Breast epithelium (tissue), 4 donors: ENCODE measurements at regions not wholly inside any gene's neighbourhood (a gene's known extent, or its start where the extent isn't known, plus 50 kb on each side); places are given as distances from the start of the nearest gene placed in this dataset.
"Not testable (repeated sequence)": the region's sequence is repeated elsewhere in the genome, so short reads cannot be mapped to it uniquely, and the experiment has no call there.

Experiments
- DNase-seq, 2 donors: peaks; one replicate each; pipeline ENCODE4 v3.0.0-alpha.2; 2019; ENCODE audit warnings: low spot score in 2 of 2
- H3K27ac ChIP-seq, 2 donors: fragments of 200-600 bp; sonication (generic) in 1 of 2; one replicate each; pipeline ENCODE4 v1.5.1; 2016 to 2019; ENCODE audit warnings: mild to moderate bottlenecking in 1 of 2
- H3K27me3 ChIP-seq, 2 donors: fragments of 200-600 bp; sonication (generic) in 1 of 2; one replicate each; pipeline versions ENCODE4 v1.5.1 to v1.6.0; 2017 to 2019; ENCODE audit warnings: control low read depth in 1 of 2, mild to moderate bottlenecking in 1 of 2
- H3K36me3 ChIP-seq: fragments of 200-600 bp; one replicate; pipeline ENCODE4 v1.5.1; 2019
- H3K4me1 ChIP-seq, 2 donors: fragments of 200-600 bp; sonication (generic); one replicate each; pipeline ENCODE4 v1.5.1; 2016 to 2019; ENCODE audit warnings: control low read depth in 1 of 2
- H3K4me3 ChIP-seq, 3 donors: fragments of 200-600 bp; sonication (generic); 1 replicate in 2 of 3; 2 replicates in 1 of 3; pipeline ENCODE4 v1.5.1; 2016 to 2019; ENCODE audit warnings: mild to moderate bottlenecking in 3 of 3, moderate library complexity in 2 of 3
- H3K9me3 ChIP-seq, 2 donors: fragments of 200-600 bp; sonication (generic) in 1 of 2; one replicate each; pipeline ENCODE4 v1.5.1; 2016 to 2019; ENCODE audit warnings: control low read depth in 1 of 2
- CTCF ChIP-seq, 3 donors: fragments of 450-650 bp; IDR thresholded peaks; one replicate each; pipeline ENCODE4 v1.5.1; 2016 to 2017; ENCODE audit warnings: antibody characterized with exemption in 3 of 3, mild to moderate bottlenecking in 3 of 3, moderate library complexity in 3 of 3
- POLR2A ChIP-seq: fragments of 450-650 bp; IDR thresholded peaks from one replicate; pipeline ENCODE4 v1.6.1; 2016; ENCODE audit warnings: antibody characterized with exemption, mild to moderate bottlenecking, moderate library complexity
- POLR2AphosphoS5 ChIP-seq, 3 donors: sonication (generic); formaldehyde crosslinking; IDR thresholded peaks; one replicate each; pipeline ENCODE4 v1.6.1; 2017; ENCODE audit warnings: antibody characterized with exemption in 3 of 3
- intact Hi-C: fragments of 100-400 bp; cut with DNase I; formaldehyde crosslinking; loops from one replicate; pipeline ENCODE4 v1.15.1; 2023; ENCODE audit warnings: low total_unique reads

DNA sequence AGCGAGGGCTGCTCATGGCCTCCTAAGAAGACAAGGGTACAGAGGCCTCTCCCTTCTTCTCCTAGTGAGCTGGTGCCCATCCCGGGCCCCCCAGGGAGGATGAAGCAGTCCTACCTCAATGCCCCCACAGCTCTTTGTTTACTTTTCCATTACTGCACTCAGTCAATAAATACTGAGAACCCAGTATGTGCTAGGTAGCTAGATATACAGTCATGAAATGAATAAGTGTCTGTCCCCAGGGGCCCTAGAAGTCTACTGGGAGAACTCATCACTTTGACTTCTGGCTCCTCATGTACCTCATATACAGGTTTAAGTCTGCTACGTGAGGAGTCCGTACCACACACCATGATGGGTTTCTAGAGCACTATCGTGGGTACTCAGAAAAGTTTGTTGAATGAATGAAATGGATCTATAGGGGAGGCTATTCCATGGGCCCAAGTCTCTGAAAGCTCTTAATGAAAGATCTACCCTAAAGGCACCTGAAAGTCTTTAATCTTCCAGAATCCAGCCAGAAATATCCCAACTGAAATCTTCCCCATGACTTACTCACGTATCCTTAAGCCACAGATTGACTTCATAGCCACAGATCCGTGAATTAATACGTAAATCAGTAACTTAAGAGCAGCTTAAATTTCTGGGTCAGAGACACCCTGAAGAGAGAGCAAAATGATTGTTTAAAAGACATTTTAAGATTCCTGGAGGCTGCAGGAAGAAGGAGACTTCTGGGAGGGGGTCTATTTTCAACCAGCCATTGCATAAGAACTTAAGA, 51.6 kb upstream of the POMP start:
- no peak for TF ChIP-seq POLR2AphosphoS5 (IDR thresholded peaks at IDR 0.05)
- intact Hi-C loops = no loop called here

GRCh38 chr13:28606466-28606865, 52.5 kb upstream of the POMP start:
- no peak for DNase-seq
- Histone ChIP-seq H3K27ac (no peak overlapping the region), H3K9me3 (no peaks in the 10 kb centered on the region), H3K27me3 (no peaks in the 10 kb centered on the region), H3K36me3 (no peaks in the 10 kb centered on the region), H3K4me1 (no peaks in the 10 kb centered on the region), H3K4me3 (no peak overlapping the region)
- no peak for TF ChIP-seq POLR2A
- intact Hi-C loops = no loop called here

More for the DNA sequence above, 51.6 kb upstream of the POMP start:
- H3K27ac ChIP-seq = no peak overlapping the region
- H3K9me3 ChIP-seq = no peaks in the 10 kb centered on the region
- H3K4me1 ChIP-seq = no peaks in the 10 kb centered on the region
- no peaks in the 10 kb centered on the region for H3K27me3 ChIP-seq
- no peaks in the 10 kb centered on the region for H3K36me3 ChIP-seq
- H3K4me3 ChIP-seq = no peak overlapping the region
- no peak for DNase-seq

DNA sequence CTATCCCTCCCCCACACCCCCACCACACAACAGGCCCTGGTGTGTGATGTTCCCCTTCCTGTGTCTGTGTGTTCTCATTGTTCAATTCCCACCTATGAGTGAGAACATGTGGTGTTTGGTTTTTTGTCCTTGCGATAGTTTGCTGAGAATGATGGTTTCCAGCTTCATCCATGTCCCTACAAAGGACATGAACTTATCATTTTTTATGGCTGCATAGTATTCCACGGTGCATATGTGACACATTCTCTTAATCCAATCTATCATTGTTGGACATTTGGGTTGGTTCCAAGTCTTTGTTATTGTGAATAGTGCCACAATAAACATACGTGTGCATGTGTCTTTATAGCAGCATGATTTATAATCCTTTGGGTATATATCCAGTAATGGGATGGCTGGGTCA, 53.8 kb upstream of the POMP start:
- DNase-seq, H3K36me3 ChIP-seq, H3K27ac ChIP-seq, H3K9me3 ChIP-seq, H3K4me3 ChIP-seq, intact Hi-C loops, H3K4me1 ChIP-seq, H3K27me3 ChIP-seq: not testable (repeated sequence)

- Histone ChIP-seq H3K27me3 (no peaks in the 10 kb centered on the region), H3K27ac (no peak overlapping the region), H3K4me1 (no peaks in the 10 kb centered on the region), H3K4me3 (no peak overlapping the region), H3K9me3 (no peaks in the 10 kb centered on the region), H3K36me3 (no peaks in the 10 kb centered on the region)
- no peak for DNase-seq
- intact Hi-C loops = no loop called here
- TF ChIP-seq CTCF (IDR thresholded peaks at IDR 0.05) = no peak
- no peak for TF ChIP-seq POLR2AphosphoS5 (IDR thresholded peaks at IDR 0.05)
- TF ChIP-seq POLR2A = no peak
Observed at GRCh38 chr13:28603043-28603664, 55.8 kb upstream of the POMP start.

DNA sequence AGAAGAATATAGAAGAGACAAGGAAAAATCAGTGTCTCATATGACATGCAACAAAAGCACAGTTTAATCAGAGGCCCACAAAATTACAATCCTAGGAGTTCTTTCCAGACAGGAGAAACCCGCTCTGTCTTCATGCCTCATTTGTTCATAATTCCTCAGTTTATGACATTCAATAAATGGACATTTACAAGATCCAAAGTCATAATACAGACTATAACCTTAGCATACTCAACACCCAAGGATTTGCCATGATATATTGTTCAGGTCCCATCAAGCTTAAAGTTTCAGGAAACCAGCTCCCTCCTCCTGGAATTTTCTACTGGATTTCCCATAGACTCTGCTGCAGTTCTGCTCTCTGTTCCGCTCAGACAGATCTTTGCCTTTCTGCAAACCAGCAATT, 56.4 kb upstream of the POMP start:
- no peaks in the 10 kb centered on the region for H3K36me3 ChIP-seq
- H3K4me1 ChIP-seq = no peaks in the 10 kb centered on the region
- peaks cover 0 to under 1% of the 10 kb centered on the region in 2 donors for H3K27me3 ChIP-seq
- DNase-seq = no peak
- no peaks in the 10 kb centered on the region for H3K9me3 ChIP-seq
- no peak overlapping the region for H3K27ac ChIP-seq
- no peak for TF ChIP-seq CTCF (IDR thresholded peaks at IDR 0.05)
- TF ChIP-seq POLR2AphosphoS5 (IDR thresholded peaks at IDR 0.05) = no peak
- no peak for TF ChIP-seq POLR2A
- intact Hi-C loops = no loop called here
- no peak overlapping the region for H3K4me3 ChIP-seq

GRCh38 chr13:28601581-28601980, 57.3 kb upstream of the POMP start:
- TF ChIP-seq CTCF (IDR thresholded peaks at IDR 0.05) (no peak), POLR2AphosphoS5 (IDR thresholded peaks at IDR 0.05) (no peak), POLR2A (no peak)
- H3K27me3 ChIP-seq = peaks cover 0 to 6% of the 10 kb centered on the region in 2 donors
- no peak overlapping the region for H3K4me3 ChIP-seq
- DNase-seq = no peak
- no peaks in the 10 kb centered on the region for H3K36me3 ChIP-seq
- H3K4me1 ChIP-seq = no peaks in the 10 kb centered on the region
- H3K9me3 ChIP-seq = no peaks in the 10 kb centered on the region
- H3K27ac ChIP-seq = no peak overlapping the region
- intact Hi-C loops = no loop called here
